GM23338 (cell line): ENCODE measurements at regions not wholly inside any gene's neighbourhood (a gene's known extent, or its start where the extent isn't known, plus 50 kb on each side); places are given as distances from the start of the nearest gene placed in this dataset.
A peak's percentile ranks its signal among the peaks of the same experiment; 100 is the strongest.

Experiments used
- ATAC-seq: fragments of 200-7000 bp; cut with Tn5 transposase; 3 replicates; pipeline ENCODE4 v1.9.1; 2020
- DNase-seq: peaks from one replicate; pipeline ENCODE4 v3.0.0-alpha.2; 2015; ENCODE audit warnings: low spot score
- H2AFZ ChIP-seq: fragments of 200-600 bp; sonication (generic); 2 replicates; pipeline ENCODE4 v1.8.0; 2016; ENCODE audit warnings: antibody characterized with exemption, mild to moderate bottlenecking, moderate library complexity
- H3F3A ChIP-seq: fragments of 200-600 bp; sonication (generic); replicated peaks from 2 replicates; pipeline ENCODE4 v1.8.0; 2017; ENCODE audit warnings: antibody characterized with exemption, mixed run types, low read depth
- H3K27ac ChIP-seq: fragments of 200-600 bp; sonication (generic); 2 replicates; pipeline ENCODE4 v1.6.1; 2016; ENCODE audit warnings: low read depth
- H3K27me3 ChIP-seq: fragments of 200-600 bp; sonication (generic); 2 replicates; pipeline ENCODE4 v1.8.0; 2016; ENCODE audit warnings: mild to moderate bottlenecking, mixed run types, moderate library complexity; ENCODE audit not compliant: insufficient read depth
- H3K36me3 ChIP-seq: fragments of 200-600 bp; sonication (generic); 2 replicates; pipeline ENCODE4 v1.8.0; 2016; ENCODE audit warnings: mild to moderate bottlenecking; ENCODE audit not compliant: insufficient read depth
- H3K4me1 ChIP-seq: fragments of 200-600 bp; sonication (generic); 2 replicates; pipeline ENCODE4 v1.8.0; 2016; ENCODE audit warnings: mild to moderate bottlenecking, moderate library complexity; ENCODE audit not compliant: insufficient read depth
- H3K4me2 ChIP-seq: fragments of 200-600 bp; sonication (generic); 2 replicates; pipeline ENCODE4 v1.7.1; 2017; ENCODE audit warnings: mixed run types
- H3K4me3 ChIP-seq: fragments of 200-600 bp; sonication (generic); 2 replicates; pipeline ENCODE4 v1.6.1; 2016; ENCODE audit warnings: mixed run types
- H3K79me2 ChIP-seq: fragments of 200-600 bp; sonication (generic); replicated peaks from 2 replicates; pipeline ENCODE4 v1.8.0; 2017; ENCODE audit warnings: mild to moderate bottlenecking; ENCODE audit not compliant: insufficient read depth
- H3K9me2 ChIP-seq: fragments of 200-600 bp; sonication (generic); 2 replicates; pipeline ENCODE4 v1.8.0; 2017; ENCODE audit not compliant: insufficient read depth
- H4K20me1 ChIP-seq: fragments of 200-600 bp; sonication (generic); replicated peaks from 2 replicates; pipeline ENCODE4 v1.8.0; 2017; ENCODE audit warnings: mild to moderate bottlenecking; ENCODE audit not compliant: insufficient read depth
- H3K27ac Mint-ChIP-seq: 2 replicates; pipeline ENCODE4 v1.8.0; 2020; ENCODE audit warnings: inconsistent platforms, mild to moderate bottlenecking, moderate library complexity, mixed read lengths
- H3K27me3 Mint-ChIP-seq: 3 replicates; pipeline ENCODE4 v1.8.0; 2022; ENCODE audit warnings: low read depth, mild to moderate bottlenecking, moderate library complexity, mixed read lengths, inconsistent platforms; ENCODE audit not compliant: insufficient read depth, poor library complexity
- H3K36me3 Mint-ChIP-seq: 3 replicates; pipeline ENCODE4 v1.8.0; 2021; ENCODE audit warnings: low read depth, mild to moderate bottlenecking, inconsistent platforms, moderate library complexity, mixed read lengths
- H3K4me1 Mint-ChIP-seq: 3 replicates; pipeline ENCODE4 v1.8.0; 2020; ENCODE audit warnings: mild to moderate bottlenecking, inconsistent platforms, mixed read lengths
- H3K4me3 Mint-ChIP-seq: 3 replicates; pipeline ENCODE4 v1.8.0; 2021; ENCODE audit warnings: moderate library complexity, mild to moderate bottlenecking, inconsistent platforms, mixed read lengths
- H3K9me3 Mint-ChIP-seq: 3 replicates; pipeline ENCODE4 v1.8.0; 2020; ENCODE audit warnings: moderate library complexity, mild to moderate bottlenecking, inconsistent platforms, mixed read lengths
- CREB1 ChIP-seq: fragments of 250-450 bp; sonication (Bioruptor Pico); IDR thresholded peaks from 2 replicates; pipeline ENCODE4 v1.5.0; 2020; ENCODE audit warnings: low read depth, mild to moderate bottlenecking, moderate library complexity
- CTCF ChIP-seq, 2 experiments: fragments of 200-600 bp in 1 of 2; sonication (generic) in 1 of 2; conservative IDR thresholded peaks; 2 replicates each; pipeline versions ENCODE4 v1.5.1 to v1.6.1; 2016 to 2017; ENCODE audit warnings: antibody characterized with exemption in 2 of 2, low read depth in 2 of 2, mild to moderate bottlenecking in 2 of 2, moderate library complexity in 1 of 2
- JUNB ChIP-seq: IDR thresholded peaks from one replicate; pipeline ENCODE4 v1.6.1; 2016; ENCODE audit warnings: antibody characterized with exemption; ENCODE audit not compliant: unreplicated experiment
- NANOG ChIP-seq: IDR thresholded peaks from 2 replicates; pipeline ENCODE4 v1.6.1; 2016; ENCODE audit warnings: antibody characterized with exemption, borderline replicate concordance
- POLR2AphosphoS5 ChIP-seq: IDR thresholded peaks from 2 replicates; pipeline ENCODE4 v1.6.1; 2016; ENCODE audit warnings: antibody characterized with exemption, low read depth
- REST ChIP-seq: IDR thresholded peaks from one replicate; pipeline ENCODE4 v1.6.1; 2018; ENCODE audit warnings: antibody characterized with exemption; ENCODE audit not compliant: unreplicated experiment
- STAT1 ChIP-seq: IDR thresholded peaks from one replicate; pipeline ENCODE4 v1.6.1; 2016; ENCODE audit warnings: antibody characterized with exemption; ENCODE audit not compliant: unreplicated experiment
- ZNF114 ChIP-seq: fragments of 250-450 bp; sonication (Bioruptor Pico); IDR thresholded peaks from 2 replicates; pipeline ENCODE4 v1.5.0; 2020; ENCODE audit warnings: mild to moderate bottlenecking, moderate library complexity
- ZNF331 ChIP-seq: fragments of 250-450 bp; sonication (Bioruptor Pico); IDR thresholded peaks from 2 replicates; pipeline ENCODE4 v1.5.0; 2020; ENCODE audit warnings: low read depth, mild to moderate bottlenecking, moderate library complexity
- TF ChIP-seq, protein P1 (sequence below): IDR thresholded peaks from 2 replicates; pipeline ENCODE4 v1.6.1; 2016; ENCODE audit warnings: antibody characterized with exemption

DNA sequence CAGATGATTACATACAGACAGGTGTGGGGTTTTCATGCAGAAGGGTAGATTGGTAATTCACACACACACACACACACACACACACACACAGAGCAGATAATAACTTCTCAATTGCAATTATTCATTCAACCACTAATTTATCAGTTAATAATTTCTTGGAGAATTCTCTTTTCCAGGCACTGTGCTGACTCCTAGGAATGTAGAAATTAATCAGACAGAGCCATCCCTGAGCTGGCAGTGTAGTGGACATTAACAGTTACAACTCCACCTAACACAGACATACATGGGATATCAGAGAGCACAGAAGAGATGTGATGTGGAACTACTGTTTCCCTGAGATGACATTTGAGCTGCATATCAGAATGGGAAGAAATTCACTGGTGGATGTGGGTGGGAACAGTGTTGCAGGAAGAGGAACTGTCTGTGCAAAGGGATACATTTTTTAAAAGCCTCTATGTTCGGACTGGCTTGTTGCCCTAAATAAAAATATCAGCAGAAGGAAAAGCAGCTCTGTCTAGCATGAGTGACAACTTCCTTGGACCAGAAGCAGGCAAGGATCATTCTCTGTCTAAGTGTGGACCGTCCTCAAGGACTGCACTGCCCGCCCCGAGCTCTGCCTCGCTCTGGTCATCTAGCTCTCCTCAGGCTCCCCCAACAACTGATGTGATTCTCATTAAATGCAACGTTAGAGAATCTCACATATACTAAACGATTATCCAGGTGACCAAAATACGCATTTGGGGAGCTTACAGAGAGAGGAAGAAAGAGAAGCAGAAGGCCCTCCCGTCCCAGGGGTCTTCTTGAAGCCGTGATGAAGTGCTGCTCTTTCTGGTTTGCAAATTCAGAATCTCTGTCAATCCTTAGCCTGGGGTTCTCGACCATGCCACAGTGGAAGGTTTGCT is 173.4 kb upstream of the TRIB2 start:
- Mint-ChIP-seq H3K27ac (no peak overlapping the region), H3K27me3 (peaks cover 2% of the 10 kb centered on the region), H3K4me1 (no peaks in the 10 kb centered on the region), H3K36me3 (no peaks in the 10 kb centered on the region), H3K4me3 (no peak overlapping the region), H3K9me3 (no peaks in the 10 kb centered on the region; the same call in 2 of the 3 replicates)
- no peak overlapping the region for H3K27ac ChIP-seq
- no peak overlapping the region for H3K4me2 ChIP-seq
- H3K9me2 ChIP-seq: no peaks in the 10 kb centered on the region
- no peaks in the 10 kb centered on the region for H3K79me2 ChIP-seq
- H3F3A ChIP-seq: no peaks in the 10 kb centered on the region
- ATAC-seq (no peak), DNase-seq (no peak)
- H3K4me1 ChIP-seq: no peaks in the 10 kb centered on the region
- peak overlapping the region; percentile 66; the same call in 1 of the 2 replicates for H2AFZ ChIP-seq
- H4K20me1 ChIP-seq: no peaks in the 10 kb centered on the region
- no peaks in the 10 kb centered on the region for H3K36me3 ChIP-seq
- H3K27me3 ChIP-seq: no peaks in the 10 kb centered on the region
- TF ChIP-seq NANOG: no peak
- H3K4me3 ChIP-seq: no peak overlapping the region

GRCh38 chr2:12543978-12544558 is 172.7 kb upstream of the TRIB2 start:
- Histone ChIP-seq H3K27me3 (no peaks in the 10 kb centered on the region), H3K27ac (no peak overlapping the region), H2AFZ (peak overlapping the region; percentile 66; the same call in 1 of the 2 replicates), H3K4me1 (no peaks in the 10 kb centered on the region), H3K4me2 (no peak overlapping the region), H3K4me3 (no peak overlapping the region), H3K9me2 (no peaks in the 10 kb centered on the region), H4K20me1 (no peaks in the 10 kb centered on the region), H3K79me2 (no peaks in the 10 kb centered on the region), H3K36me3 (no peaks in the 10 kb centered on the region), H3F3A (no peaks in the 10 kb centered on the region)
- H3K4me1 Mint-ChIP-seq: peaks cover 3% of the 10 kb centered on the region; the same call in 1 of the 3 replicates
- no peak overlapping the region for H3K4me3 Mint-ChIP-seq
- H3K9me3 Mint-ChIP-seq: no peaks in the 10 kb centered on the region; the same call in 2 of the 3 replicates
- no peak for ATAC-seq
- no peak for DNase-seq
- no peaks in the 10 kb centered on the region for H3K36me3 Mint-ChIP-seq
- H3K27ac Mint-ChIP-seq: no peak overlapping the region
- peaks cover 2% of the 10 kb centered on the region for H3K27me3 Mint-ChIP-seq
- TF ChIP-seq, protein P1, sequence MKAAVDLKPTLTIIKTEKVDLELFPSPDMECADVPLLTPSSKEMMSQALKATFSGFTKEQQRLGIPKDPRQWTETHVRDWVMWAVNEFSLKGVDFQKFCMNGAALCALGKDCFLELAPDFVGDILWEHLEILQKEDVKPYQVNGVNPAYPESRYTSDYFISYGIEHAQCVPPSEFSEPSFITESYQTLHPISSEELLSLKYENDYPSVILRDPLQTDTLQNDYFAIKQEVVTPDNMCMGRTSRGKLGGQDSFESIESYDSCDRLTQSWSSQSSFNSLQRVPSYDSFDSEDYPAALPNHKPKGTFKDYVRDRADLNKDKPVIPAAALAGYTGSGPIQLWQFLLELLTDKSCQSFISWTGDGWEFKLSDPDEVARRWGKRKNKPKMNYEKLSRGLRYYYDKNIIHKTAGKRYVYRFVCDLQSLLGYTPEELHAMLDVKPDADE: no peak
- TF ChIP-seq JUNB (no peak), POLR2AphosphoS5 (no peak), STAT1 (no peak), ZNF114 (CRISPR knock-in tag) (no peak), CTCF (conservative IDR thresholded peaks at IDR 0.05; ENCODE audit: low read depth in 2 of 2) (no peak), REST (no peak), CREB1 (no peak), ZNF331 (no peak)
